H1 (cell line): ENCODE measurements at regions not wholly inside any gene's neighbourhood (a gene's known extent, or its start where the extent isn't known, plus 50 kb on each side); places are given as distances from the start of the nearest gene placed in this dataset.

Experiments
- CTCF ChIA-PET: fragments of 300-600 bp; sonication (Branson Sonifier 250); formaldehyde crosslinking; loops from one replicate; lab custom pipeline; 2021; ENCODE audit not compliant: partially characterized antibody; lab: Charles Lee
- POLR2A ChIA-PET: fragments of 300-600 bp; sonication (Branson Sonifier 250); formaldehyde crosslinking; loops from one replicate; lab custom pipeline; 2021; ENCODE audit warnings: inconsistent platforms; ENCODE audit not compliant: partially characterized antibody; lab: Charles Lee
- DNase-seq, 2 experiments: peaks; one replicate each; pipeline versions ENCODE4 v3.0.0 to v3.0.0-alpha.2; 2010 to 2022; ENCODE audit warnings: low spot score in 2 of 2, low read depth in 1 of 2, mixed read lengths in 1 of 2
- FAIRE-seq: peaks from 2 replicates; lab custom pipeline; 2011; peaks lifted over from hg19 to GRCh38; lab: Jason Lieb, UNC
- H2AFZ ChIP-seq: 2 replicates; pipeline ENCODE4 v1.8.1; 2012; ENCODE audit warnings: low read length, inconsistent platforms
- H2AK5ac ChIP-seq: 2 replicates; pipeline ENCODE4 v1.6.1; 2013; ENCODE audit warnings: low read depth, low read length
- H2BK120ac ChIP-seq: replicated peaks from 2 replicates; pipeline ENCODE3; 2013; ENCODE audit warnings: low read depth, low read length, inconsistent platforms
- H2BK12ac ChIP-seq: 2 replicates; pipeline ENCODE4 v1.6.1; 2013; ENCODE audit warnings: low read depth, low read length
- H2BK15ac ChIP-seq: 2 replicates; pipeline ENCODE4 v1.6.1; 2013; ENCODE audit warnings: low read length
- H2BK20ac ChIP-seq: 2 replicates; pipeline ENCODE4 v1.6.1; 2013; ENCODE audit warnings: low read length
- H2BK5ac ChIP-seq: 2 replicates; pipeline ENCODE4 v1.6.1; 2013; ENCODE audit warnings: low read depth, low read length
- H3K14ac ChIP-seq: 2 replicates; pipeline ENCODE4 v1.6.1; 2013; ENCODE audit warnings: inconsistent platforms; ENCODE audit not compliant: insufficient read length
- H3K18ac ChIP-seq: 2 replicates; pipeline ENCODE4 v1.6.1; 2013; ENCODE audit warnings: low read length; ENCODE audit errors: extremely low read depth
- H3K23ac ChIP-seq: 2 replicates; pipeline ENCODE4 v1.6.1; 2013; ENCODE audit warnings: inconsistent platforms; ENCODE audit not compliant: insufficient read length
- H3K23me2 ChIP-seq: 2 replicates; pipeline ENCODE4 v1.6.1; 2013; ENCODE audit warnings: low read depth, low read length
- H3K27ac ChIP-seq: 2 replicates; pipeline ENCODE4 v1.6.1; 2011; ENCODE audit warnings: low read depth, low read length, inconsistent platforms
- H3K27me3 ChIP-seq, 4 experiments: replicated peaks in 1 of 4; 1 replicate in 1 of 4; 2 replicates in 3 of 4; pipeline versions ENCODE4 v1.6.1 to v1.8.1; 2011 to 2013; ENCODE audit warnings: low read length in 3 of 4, mild to moderate bottlenecking in 3 of 4, inconsistent platforms in 2 of 4, mixed read lengths in 2 of 4, moderate library complexity in 1 of 4; ENCODE audit not compliant: control insufficient read depth in 3 of 4, insufficient read depth in 3 of 4; ENCODE audit errors: extremely low read depth in 1 of 4
- H3K36me3 ChIP-seq, 4 experiments: 2 replicates each; pipeline versions ENCODE4 v1.6.1 to v1.8.1; 2011 to 2013; ENCODE audit warnings: mild to moderate bottlenecking in 4 of 4, low read length in 3 of 4, moderate library complexity in 2 of 4, control low read depth in 1 of 4, inconsistent platforms in 1 of 4; ENCODE audit not compliant: insufficient read depth in 4 of 4, control insufficient read depth in 2 of 4
- H3K4ac ChIP-seq: replicated peaks from 2 replicates; pipeline ENCODE3; 2013; ENCODE audit warnings: low read length, low read depth, mixed read lengths, inconsistent platforms; ENCODE audit not compliant: insufficient read length
- H3K4me1 ChIP-seq, 4 experiments: replicated peaks in 1 of 4; 1 replicate in 1 of 4; 2 replicates in 3 of 4; pipeline versions ENCODE4 v1.6.1 to v1.8.1; 2011 to 2013; ENCODE audit warnings: low read length in 3 of 4, inconsistent platforms in 2 of 4, mixed read lengths in 1 of 4; ENCODE audit not compliant: insufficient read depth in 4 of 4, control insufficient read depth in 3 of 4
- H3K4me2 ChIP-seq, 2 experiments: 2 replicates each; pipeline versions ENCODE4 v1.6.1 to v1.8.1; 2011 to 2013; ENCODE audit warnings: low read depth in 2 of 2, low read length in 2 of 2, control low read depth in 1 of 2, inconsistent platforms in 1 of 2, mild to moderate bottlenecking in 1 of 2; ENCODE audit not compliant: insufficient read depth in 1 of 2
- H3K4me3 ChIP-seq, 4 experiments: fragments of 200-600, 300-600 bp in 1 of 4; sonication (generic), shearing (Covaris generic), sonication (Bioruptor Twin) in 1 of 4; 2 replicates each; pipeline versions ENCODE4 v1.5.1 to v1.8.1; 2011 to 2016; ENCODE audit warnings: low read length in 4 of 4, low read depth in 3 of 4, control low read depth in 2 of 4, inconsistent platforms in 2 of 4, mild to moderate bottlenecking in 2 of 4, mixed read lengths in 1 of 4, moderate library complexity in 1 of 4; ENCODE audit not compliant: insufficient read depth in 2 of 4; ENCODE audit errors: extremely low read depth in 1 of 4
- H3K56ac ChIP-seq: replicated peaks from 2 replicates; pipeline ENCODE3; 2013; ENCODE audit warnings: low read depth, mild to moderate bottlenecking, mixed read lengths, low read length, inconsistent platforms; ENCODE audit not compliant: insufficient read length
- H3K79me1 ChIP-seq: 2 replicates; pipeline ENCODE4 v1.6.1; 2013; ENCODE audit warnings: low read depth, low read length, control low read depth
- H3K79me2 ChIP-seq, 2 experiments: 2 replicates each; pipeline versions ENCODE4 v1.6.1 to v1.8.1; 2012 to 2013; ENCODE audit warnings: low read length in 2 of 2, mild to moderate bottlenecking in 2 of 2, inconsistent platforms in 1 of 2; ENCODE audit not compliant: insufficient read depth in 2 of 2, control insufficient read depth in 1 of 2
- H3K9ac ChIP-seq, 4 experiments: replicated peaks in 1 of 4; 1 replicate in 1 of 4; 2 replicates in 3 of 4; pipeline versions ENCODE4 v1.6.1 to v1.8.1; 2011 to 2013; ENCODE audit warnings: low read depth in 3 of 4, low read length in 3 of 4, control low read depth in 2 of 4, mild to moderate bottlenecking in 2 of 4, moderate library complexity in 2 of 4, inconsistent platforms in 1 of 4; ENCODE audit errors: extremely low read depth in 1 of 4
- H3K9me3 ChIP-seq, 2 experiments: 2 replicates each; pipeline versions ENCODE4 v1.6.1 to v1.8.1; 2012 to 2013; ENCODE audit warnings: mild to moderate bottlenecking in 2 of 2, moderate library complexity in 2 of 2, control low read depth in 1 of 2, inconsistent platforms in 1 of 2, low read depth in 1 of 2, low read length in 1 of 2, mixed read lengths in 1 of 2; ENCODE audit not compliant: insufficient read depth in 2 of 2
- H4K20me1 ChIP-seq, 2 experiments: replicated peaks in 1 of 2; 2 replicates each; pipeline versions ENCODE3 to v1.8.1; 2011 to 2013; ENCODE audit warnings: inconsistent platforms in 2 of 2, low read length in 2 of 2, mild to moderate bottlenecking in 1 of 2; ENCODE audit not compliant: insufficient read depth in 2 of 2, control insufficient read depth in 1 of 2
- H4K5ac ChIP-seq: 2 replicates; pipeline ENCODE4 v1.6.1; 2013; ENCODE audit warnings: low read length, low read depth, mixed read lengths, inconsistent platforms; ENCODE audit not compliant: insufficient read length
- H4K8ac ChIP-seq: 2 replicates; pipeline ENCODE4 v1.8.0; 2013; ENCODE audit warnings: mild to moderate bottlenecking, moderate library complexity, low read length, inconsistent platforms; ENCODE audit not compliant: insufficient read depth; ENCODE audit errors: extremely low read depth
- H4K91ac ChIP-seq: replicated peaks from 2 replicates; pipeline ENCODE3; 2013; ENCODE audit warnings: low read length, mixed read lengths, inconsistent platforms; ENCODE audit not compliant: insufficient read length
- BACH1 ChIP-seq: IDR thresholded peaks from 2 replicates; pipeline ENCODE4 v1.6.1; 2012; ENCODE audit warnings: low read length, improper control_type of control experiment
- CTBP2 ChIP-seq: IDR thresholded peaks from 2 replicates; pipeline ENCODE4 v1.7.0; 2011; ENCODE audit warnings: borderline replicate concordance, mild to moderate bottlenecking, moderate library complexity, mixed read lengths, low read length; ENCODE audit not compliant: insufficient read depth, insufficient read length
- FOSL1 ChIP-seq: IDR thresholded peaks from 2 replicates; pipeline ENCODE4 v1.6.1; 2011; ENCODE audit warnings: mild to moderate bottlenecking, low read depth, low read length, moderate library complexity; ENCODE audit not compliant: insufficient read depth
- NANOG ChIP-seq: IDR thresholded peaks from 2 replicates; pipeline ENCODE4 v1.6.1; 2011; ENCODE audit warnings: low read length, low read depth, mild to moderate bottlenecking, inconsistent platforms; ENCODE audit not compliant: insufficient read depth, poor library complexity, severe bottlenecking
- POLR2AphosphoS5 ChIP-seq: IDR thresholded peaks from 2 replicates; pipeline ENCODE4 v1.6.1; 2011; ENCODE audit warnings: low read depth, low read length
- POU5F1 ChIP-seq: IDR thresholded peaks from 2 replicates; pipeline ENCODE4 v1.6.1; 2011; ENCODE audit warnings: low read depth, mild to moderate bottlenecking, low read length, moderate library complexity
- RFX5 ChIP-seq: IDR thresholded peaks from 2 replicates; pipeline ENCODE4 v1.6.1; 2011; ENCODE audit warnings: low read depth, low read length, improper control_type of control experiment, borderline replicate concordance
- TAF1 ChIP-seq: IDR thresholded peaks from 2 replicates; pipeline ENCODE4 v1.6.1; 2011; ENCODE audit warnings: mild to moderate bottlenecking, low read depth, low read length

DNA sequence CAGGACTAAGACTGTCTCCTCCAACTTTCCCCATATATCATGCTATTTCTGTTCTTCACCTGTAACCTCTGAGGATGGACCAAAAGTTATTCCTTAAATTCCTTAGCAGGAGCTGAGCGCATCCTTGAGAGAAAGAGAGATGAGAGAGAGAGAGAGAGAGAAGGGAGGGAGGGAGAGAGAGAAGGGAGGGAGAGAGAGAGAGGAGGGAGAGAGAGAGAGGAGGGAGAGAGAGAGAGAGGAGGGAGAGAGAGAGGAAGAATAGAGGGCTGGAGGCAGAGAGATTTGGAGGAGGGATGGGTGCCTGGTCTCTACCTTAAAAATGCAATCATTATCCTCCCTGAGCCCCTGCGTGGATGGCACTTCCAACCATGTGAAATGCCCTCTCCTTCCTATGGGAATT, 73.6 kb downstream of the BMP2 start (continued):
- no peak for TF ChIP-seq FOSL1

DNA sequence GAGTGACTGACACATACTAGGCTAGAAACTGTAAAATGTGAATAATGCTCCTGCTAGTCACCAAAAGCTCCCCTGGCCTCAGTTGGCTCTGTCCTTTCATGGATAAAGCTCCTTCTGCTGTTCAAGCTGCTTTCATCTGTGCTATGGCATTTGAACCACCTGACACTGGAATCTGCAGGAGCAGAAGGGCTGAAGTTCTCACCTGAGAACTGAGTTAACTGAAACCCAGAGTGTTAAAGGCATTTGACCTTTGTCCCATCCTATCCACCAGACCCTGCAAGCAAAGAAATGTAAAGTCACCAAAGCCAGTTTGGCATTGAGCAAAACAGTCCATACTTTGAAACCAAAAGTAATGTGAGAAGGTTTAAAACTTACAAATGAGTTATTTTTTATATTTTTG, 77.7 kb downstream of the BMP2 start:
- POLR2A ChIA-PET = no interaction called here
- H2BK5ac ChIP-seq = no peak overlapping the region
- no peak overlapping the region for H4K8ac ChIP-seq
- H3K4ac ChIP-seq = no peak overlapping the region
- H3K27me3 ChIP-seq = no peaks in the 10 kb centered on the region; a peak in 1 of 7 replicates
- H3K4me1 ChIP-seq = peaks cover 0 to 9% (median 2%) of the 10 kb centered on the region in 4 experiments; a peak in 1 of 7 replicates
- H3K23me2 ChIP-seq = no peaks in the 10 kb centered on the region; the same call in 1 of the 2 replicates
- no peak overlapping the region for H3K9ac ChIP-seq
- TF ChIP-seq POU5F1 = no peak
- no peak for TF ChIP-seq BACH1
- no peak for TF ChIP-seq NANOG
- TF ChIP-seq TAF1 = no peak
- no peak for TF ChIP-seq RFX5
- TF ChIP-seq POLR2AphosphoS5 = no peak
- no peak for TF ChIP-seq CTBP2
- DNase-seq = no peak
- H2BK15ac ChIP-seq = no peak overlapping the region
- H4K91ac ChIP-seq = no peak overlapping the region
- no peak overlapping the region for H3K27ac ChIP-seq
- H3K18ac ChIP-seq = no peak overlapping the region
- H4K20me1 ChIP-seq = no peaks in the 10 kb centered on the region
- CTCF ChIA-PET = interaction anchor here (1.3 kb wide), 1 partner anchor 15 kb away, joined by 3 read pairs; no protein-coding TSS in a partner anchor
- no peak for FAIRE-seq
- H3K4me2 ChIP-seq = no peak overlapping the region
- no peak overlapping the region for H2BK20ac ChIP-seq
- no peak overlapping the region for H3K56ac ChIP-seq
- H3K79me2 ChIP-seq = no peaks in the 10 kb centered on the region
- H3K79me1 ChIP-seq = no peaks in the 10 kb centered on the region
- H3K23ac ChIP-seq = no peak overlapping the region
- H2BK12ac ChIP-seq = no peak overlapping the region
- no peak overlapping the region for H2BK120ac ChIP-seq
- no peak overlapping the region for H3K14ac ChIP-seq
- H2AFZ ChIP-seq = no peak overlapping the region
- H3K9me3 ChIP-seq = no peaks in the 10 kb centered on the region
- H3K4me3 ChIP-seq = no peak overlapping the region
- H3K36me3 ChIP-seq = no peaks in the 10 kb centered on the region
- H4K5ac ChIP-seq = no peak overlapping the region
- no peak overlapping the region for H2AK5ac ChIP-seq
